ENCODE measurements at regions not wholly inside any gene's neighbourhood (a gene's known extent, or its start where the extent isn't known, plus 50 kb on each side); places are given as distances from the start of the nearest gene placed in this dataset.
"Not testable (repeated sequence)": the region's sequence is repeated elsewhere in the genome, so short reads cannot be mapped to it uniquely, and the experiment has no call there.

- no peak for DNase-seq
Observed at GRCh38 chr2:53200072-53200471, 567.5 kb upstream of the CHAC2 start.

- DNase-seq: no peak
Observed at GRCh38 chr2:53188851-53189510, 578.6 kb upstream of the CHAC2 start.

GRCh38 chr2:53183581-53183980 lies 584.0 kb upstream of the CHAC2 start:
- DNase-seq: no peak

- no peak for DNase-seq
Observed at GRCh38 chr2:53182601-53183000, 585.0 kb upstream of the CHAC2 start.

- DNase-seq: no peak
Observed at GRCh38 chr2:53181759-53182158, 585.8 kb upstream of the CHAC2 start.

GRCh38 chr2:53177327-53177726 lies 590.3 kb upstream of the CHAC2 start:
- no peak for DNase-seq

- no peak for DNase-seq
Observed at GRCh38 chr2:53174539-53174938, 593.1 kb upstream of the CHAC2 start.

- no peak for DNase-seq
Observed at GRCh38 chr2:53173698-53174455, 593.7 kb upstream of the CHAC2 start.

- DNase-seq: no peak
Observed at GRCh38 chr2:53173091-53173490, 594.5 kb upstream of the CHAC2 start.

GRCh38 chr2:53170466-53170865 lies 597.1 kb upstream of the CHAC2 start:
- no peak for DNase-seq

- DNase-seq: no peak
Observed at GRCh38 chr2:53167227-53167626, 600.4 kb upstream of the CHAC2 start.

GRCh38 chr2:53150146-53150545 lies 617.5 kb upstream of the CHAC2 start:
- DNase-seq: no peak

- no peak for DNase-seq
Observed at GRCh38 chr2:53148221-53148620, 619.4 kb upstream of the CHAC2 start.

- no peak for DNase-seq
Observed at GRCh38 chr2:53131416-53131815, 636.2 kb upstream of the CHAC2 start.

- DNase-seq: no peak
Observed at GRCh38 chr2:53130441-53130943, 637.1 kb upstream of the CHAC2 start.

- DNase-seq: no peak
Observed at GRCh38 chr2:53129851-53130250, 637.8 kb upstream of the CHAC2 start.

GRCh38 chr2:53127061-53127650 lies 640.4 kb upstream of the CHAC2 start:
- no peak for DNase-seq

- DNase-seq: no peak
Observed at GRCh38 chr2:53114991-53115390, 652.6 kb upstream of the CHAC2 start.

- DNase-seq: no peak
Observed at GRCh38 chr2:53114582-53114981, 653.0 kb upstream of the CHAC2 start.

GRCh38 chr2:53112408-53112807 lies 655.2 kb upstream of the CHAC2 start:
- not testable (repeated sequence) for DNase-seq

GRCh38 chr2:53111406-53111805 lies 656.2 kb upstream of the CHAC2 start:
- DNase-seq: no peak

- no peak for DNase-seq
Observed at GRCh38 chr2:53111004-53111403, 656.6 kb upstream of the CHAC2 start.

- DNase-seq: no peak
Observed at GRCh38 chr2:53108246-53108645, 659.4 kb upstream of the CHAC2 start.

GRCh38 chr2:53104263-53104662 lies 663.3 kb upstream of the CHAC2 start:
- DNase-seq: no peak
